HEK293 (cell line): ENCODE measurements at regions not wholly inside any gene's neighbourhood (a gene's known extent, or its start where the extent isn't known, plus 50 kb on each side); places are given as distances from the start of the nearest gene placed in this dataset.

Experiments used
- PATZ1 ChIP-seq: fragments of 450-650 bp; formaldehyde crosslinking; IDR thresholded peaks from 2 replicates; pipeline ENCODE4 v1.5.1; 2016; ENCODE audit warnings: missing biosample characterization, missing genetic modification characterization
- TCF7L2 ChIP-seq: IDR thresholded peaks from 2 replicates; pipeline ENCODE4 v1.6.1; 2011; ENCODE audit warnings: low read depth, mild to moderate bottlenecking, inconsistent platforms, low read length, moderate library complexity, borderline replicate concordance
- ZNF274 ChIP-seq, 2 experiments: fragments of 200-500 bp in 1 of 2; fragments of 450-650 bp in 1 of 2; sonication (Bioruptor generic) in 1 of 2; formaldehyde crosslinking in 1 of 2; IDR thresholded peaks; 2 replicates each; pipeline versions ENCODE4 v1.5.1 to v1.6.1; 2014 to 2016; ENCODE audit warnings: borderline replicate concordance in 1 of 2, inconsistent platforms in 1 of 2, low read length in 1 of 2, missing biosample characterization in 1 of 2, missing genetic modification characterization in 1 of 2
- ZNF350 ChIP-seq: fragments of 450-650 bp; formaldehyde crosslinking; IDR thresholded peaks from 2 replicates; pipeline ENCODE4 v1.5.0; 2017; ENCODE audit warnings: missing biosample characterization, mild to moderate bottlenecking, missing genetic modification characterization
- ZNF416 ChIP-seq: fragments of 450-650 bp; formaldehyde crosslinking; IDR thresholded peaks from 2 replicates; pipeline ENCODE4 v1.5.1; 2016; ENCODE audit warnings: missing biosample characterization, missing genetic modification characterization
- ZNF677 ChIP-seq: fragments of 450-650 bp; IDR thresholded peaks from 2 replicates; pipeline ENCODE4 v1.5.0; 2018; ENCODE audit warnings: missing biosample characterization, mild to moderate bottlenecking, missing genetic modification characterization, moderate library complexity
- ZSCAN16 ChIP-seq: fragments of 450-650 bp; formaldehyde crosslinking; IDR thresholded peaks from 2 replicates; pipeline ENCODE4 v1.5.1; 2016; ENCODE audit warnings: missing biosample characterization, missing genetic modification characterization
- TF ChIP-seq, protein P1 (sequence below): fragments of 450-650 bp; formaldehyde crosslinking; IDR thresholded peaks from 2 replicates; pipeline ENCODE4 v1.5.1; 2016; ENCODE audit warnings: missing biosample characterization, missing genetic modification characterization
- TF ChIP-seq, protein P2 (sequence below): fragments of 450-650 bp; formaldehyde crosslinking; IDR thresholded peaks from 2 replicates; pipeline ENCODE4 v1.5.1; 2017; ENCODE audit warnings: missing biosample characterization, missing genetic modification characterization
- TF ChIP-seq, protein P3 (sequence below): fragments of 450-650 bp; formaldehyde crosslinking; IDR thresholded peaks from 2 replicates; pipeline ENCODE4 v1.5.1; 2016; ENCODE audit warnings: missing biosample characterization, missing genetic modification characterization

DNA sequence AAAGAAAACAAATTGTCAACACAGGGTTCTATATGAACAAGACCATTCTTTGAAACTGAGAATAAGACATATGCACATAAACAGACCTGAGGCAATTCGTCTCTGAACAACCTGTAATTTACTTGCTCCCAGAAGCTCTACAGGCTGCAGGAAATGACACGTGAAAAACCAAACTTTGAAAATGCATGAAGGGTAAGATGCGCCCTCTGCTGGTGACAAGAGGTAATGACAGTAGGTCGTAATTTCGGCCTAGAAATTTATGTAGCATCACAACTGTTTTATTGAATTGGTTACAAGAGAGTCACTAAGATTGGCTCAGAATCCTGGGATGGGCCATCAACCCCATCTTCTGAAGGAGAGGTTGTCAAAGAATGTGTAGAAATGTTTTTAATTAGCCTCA is 276.5 kb downstream of the PPP4R3C start:
- TF ChIP-seq, protein P1, sequence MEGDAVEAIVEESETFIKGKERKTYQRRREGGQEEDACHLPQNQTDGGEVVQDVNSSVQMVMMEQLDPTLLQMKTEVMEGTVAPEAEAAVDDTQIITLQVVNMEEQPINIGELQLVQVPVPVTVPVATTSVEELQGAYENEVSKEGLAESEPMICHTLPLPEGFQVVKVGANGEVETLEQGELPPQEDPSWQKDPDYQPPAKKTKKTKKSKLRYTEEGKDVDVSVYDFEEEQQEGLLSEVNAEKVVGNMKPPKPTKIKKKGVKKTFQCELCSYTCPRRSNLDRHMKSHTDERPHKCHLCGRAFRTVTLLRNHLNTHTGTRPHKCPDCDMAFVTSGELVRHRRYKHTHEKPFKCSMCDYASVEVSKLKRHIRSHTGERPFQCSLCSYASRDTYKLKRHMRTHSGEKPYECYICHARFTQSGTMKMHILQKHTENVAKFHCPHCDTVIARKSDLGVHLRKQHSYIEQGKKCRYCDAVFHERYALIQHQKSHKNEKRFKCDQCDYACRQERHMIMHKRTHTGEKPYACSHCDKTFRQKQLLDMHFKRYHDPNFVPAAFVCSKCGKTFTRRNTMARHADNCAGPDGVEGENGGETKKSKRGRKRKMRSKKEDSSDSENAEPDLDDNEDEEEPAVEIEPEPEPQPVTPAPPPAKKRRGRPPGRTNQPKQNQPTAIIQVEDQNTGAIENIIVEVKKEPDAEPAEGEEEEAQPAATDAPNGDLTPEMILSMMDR (tag by site-specific recombination) = no peak
- TF ChIP-seq ZSCAN16 (tag by site-specific recombination) (no peak), ZNF350 (tag by site-specific recombination) (no peak), PATZ1 (tag by site-specific recombination) (no peak), ZNF416 (tag by site-specific recombination) (no peak), ZNF677 (tag by site-specific recombination) (no peak), TCF7L2 (no peak), ZNF274 (IDR thresholded peaks at IDR 0.05; ENCODE audit: low read length) (no peak), ZNF274 (tag by site-specific recombination; IDR thresholded peaks at IDR 0.05; ENCODE audit: borderline replicate concordance) (no peak)
- TF ChIP-seq, protein P2, sequence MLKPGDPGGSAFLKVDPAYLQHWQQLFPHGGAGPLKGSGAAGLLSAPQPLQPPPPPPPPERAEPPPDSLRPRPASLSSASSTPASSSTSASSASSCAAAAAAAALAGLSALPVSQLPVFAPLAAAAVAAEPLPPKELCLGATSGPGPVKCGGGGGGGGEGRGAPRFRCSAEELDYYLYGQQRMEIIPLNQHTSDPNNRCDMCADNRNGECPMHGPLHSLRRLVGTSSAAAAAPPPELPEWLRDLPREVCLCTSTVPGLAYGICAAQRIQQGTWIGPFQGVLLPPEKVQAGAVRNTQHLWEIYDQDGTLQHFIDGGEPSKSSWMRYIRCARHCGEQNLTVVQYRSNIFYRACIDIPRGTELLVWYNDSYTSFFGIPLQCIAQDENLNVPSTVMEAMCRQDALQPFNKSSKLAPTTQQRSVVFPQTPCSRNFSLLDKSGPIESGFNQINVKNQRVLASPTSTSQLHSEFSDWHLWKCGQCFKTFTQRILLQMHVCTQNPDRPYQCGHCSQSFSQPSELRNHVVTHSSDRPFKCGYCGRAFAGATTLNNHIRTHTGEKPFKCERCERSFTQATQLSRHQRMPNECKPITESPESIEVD (tag by site-specific recombination) = no peak
- TF ChIP-seq, protein P3, sequence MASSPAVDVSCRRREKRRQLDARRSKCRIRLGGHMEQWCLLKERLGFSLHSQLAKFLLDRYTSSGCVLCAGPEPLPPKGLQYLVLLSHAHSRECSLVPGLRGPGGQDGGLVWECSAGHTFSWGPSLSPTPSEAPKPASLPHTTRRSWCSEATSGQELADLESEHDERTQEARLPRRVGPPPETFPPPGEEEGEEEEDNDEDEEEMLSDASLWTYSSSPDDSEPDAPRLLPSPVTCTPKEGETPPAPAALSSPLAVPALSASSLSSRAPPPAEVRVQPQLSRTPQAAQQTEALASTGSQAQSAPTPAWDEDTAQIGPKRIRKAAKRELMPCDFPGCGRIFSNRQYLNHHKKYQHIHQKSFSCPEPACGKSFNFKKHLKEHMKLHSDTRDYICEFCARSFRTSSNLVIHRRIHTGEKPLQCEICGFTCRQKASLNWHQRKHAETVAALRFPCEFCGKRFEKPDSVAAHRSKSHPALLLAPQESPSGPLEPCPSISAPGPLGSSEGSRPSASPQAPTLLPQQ (tag by site-specific recombination) = no peak
